GM12878 (cell line): ENCODE measurements at regions not wholly inside any gene's neighbourhood (a gene's known extent, or its start where the extent isn't known, plus 50 kb on each side); places are given as distances from the start of the nearest gene placed in this dataset.

Experiments used
- ATAC-seq: fragments of 200-7000 bp; cut with Tn5 transposase; 3 replicates; pipeline ENCODE4 v1.9.1; 2020; ENCODE audit warnings: mild to moderate bottlenecking, moderate library complexity
- BruUV-seq: library from RNA; stranded (reverse); fragments of 400-500 nt; replicated peaks from 2 replicates; lab custom pipeline; 2021; lab: Mats Ljungman, UMichigan
- CTCF ChIA-PET: fragments of 300-600 bp; sonication (Branson Sonifier 250); formaldehyde crosslinking; extraction: SDS; loops from one replicate; lab custom pipeline; 2021; ENCODE audit warnings: inconsistent platforms; lab: Yijun Ruan, JAX
- POLR2A ChIA-PET: fragments of 350-600 bp; formaldehyde crosslinking; extraction: SDS; loops from one replicate; lab custom pipeline; 2021; ENCODE audit warnings: inconsistent platforms; lab: Charles Lee
- RAD21 ChIA-PET: fragments of 300-600 bp; sonication (Branson Sonifier 250); formaldehyde crosslinking; loops from one replicate; lab custom pipeline; 2023; ENCODE audit warnings: antibody characterized with exemption; ENCODE audit not compliant: unreplicated experiment; lab: Charles Lee
- SMC1A ChIA-PET: fragments of 300-600 bp; sonication (Branson Sonifier 250); formaldehyde crosslinking; loops from one replicate; lab custom pipeline; 2023; ENCODE audit not compliant: unreplicated experiment, uncharacterized antibody; lab: Charles Lee
- DNase-seq: peaks from one replicate; pipeline ENCODE4 v3.0.0-alpha.2; 2011; ENCODE audit warnings: low read depth, low spot score
- FAIRE-seq: peaks from 3 replicates; lab custom pipeline; 2011; peaks lifted over from hg19 to GRCh38; lab: Jason Lieb, UNC
- H2AFZ ChIP-seq: 2 replicates; pipeline ENCODE4 v1.6.0; 2011; ENCODE audit warnings: low read depth, low read length, control low read depth; ENCODE audit not compliant: control insufficient read depth
- H3K27ac ChIP-seq: 2 replicates; pipeline ENCODE4 v1.5.1; 2011; ENCODE audit warnings: control low read depth; ENCODE audit not compliant: control insufficient read depth, insufficient read depth
- H3K27me3 ChIP-seq, 2 experiments: replicated peaks in 1 of 2; 2 replicates each; pipeline versions ENCODE4 v1.6.0 to v1.6.1; 2011; ENCODE audit warnings: low read length in 1 of 2; ENCODE audit not compliant: control insufficient read depth in 2 of 2, insufficient read depth in 2 of 2
- H3K36me3 ChIP-seq, 2 experiments: 2 replicates each; pipeline ENCODE4 v1.5.1; 2011; ENCODE audit warnings: low read length in 1 of 2; ENCODE audit not compliant: control insufficient read depth in 2 of 2, insufficient read depth in 2 of 2
- H3K4me1 ChIP-seq: 2 replicates; pipeline ENCODE4 v1.6.1; 2011; ENCODE audit warnings: mild to moderate bottlenecking, low read length, moderate library complexity, mixed read lengths; ENCODE audit not compliant: control insufficient read depth, insufficient read depth
- H3K4me2 ChIP-seq: 2 replicates; pipeline ENCODE4 v1.6.0; 2011; ENCODE audit warnings: control low read depth; ENCODE audit not compliant: control insufficient read depth, insufficient read depth
- H3K4me3 ChIP-seq: fragments of 200-600 bp; sonication (generic); 2 replicates; pipeline ENCODE4 v1.5.1; 2016
- H3K79me2 ChIP-seq: 2 replicates; pipeline ENCODE4 v1.6.0; 2011; ENCODE audit warnings: low read length; ENCODE audit not compliant: control insufficient read depth, insufficient read depth
- H3K9ac ChIP-seq: 2 replicates; pipeline ENCODE4 v1.8.0; 2011; ENCODE audit warnings: low read length, control low read depth, mixed read lengths; ENCODE audit not compliant: control insufficient read depth, insufficient read depth
- H3K9me3 ChIP-seq: replicated peaks from 3 replicates; pipeline ENCODE4 v1.5.1; 2011; ENCODE audit warnings: mild to moderate bottlenecking, low read length; ENCODE audit not compliant: control insufficient read depth, insufficient read depth
- H4K20me1 ChIP-seq: 2 replicates; pipeline ENCODE4 v1.6.0; 2011; ENCODE audit not compliant: control insufficient read depth, insufficient read depth
- ASH2L ChIP-seq: fragments of 300-600, 200-600 bp; sonication (generic); IDR thresholded peaks from 2 replicates; pipeline ENCODE4 v1.6.1; 2017; ENCODE audit warnings: low read depth, mild to moderate bottlenecking, borderline replicate concordance
- HDAC2 ChIP-seq: fragments of 200-600 bp; sonication (generic); IDR thresholded peaks from 2 replicates; pipeline ENCODE4 v1.6.1; 2017
- IRF5 ChIP-seq: fragments of 450-650 bp; IDR thresholded peaks from 2 replicates; pipeline ENCODE4 v1.6.1; 2017; ENCODE audit warnings: borderline replicate concordance
- MEF2A ChIP-seq: IDR thresholded peaks from 2 replicates; pipeline ENCODE4 v1.6.1; 2011; ENCODE audit warnings: low read depth, mild to moderate bottlenecking, low read length, moderate library complexity; ENCODE audit not compliant: insufficient read depth
- RAD21 ChIP-seq: IDR thresholded peaks from 2 replicates; pipeline ENCODE4 v1.6.1; 2011; ENCODE audit warnings: mild to moderate bottlenecking, low read depth, low read length, moderate library complexity; ENCODE audit not compliant: insufficient read depth
- SIX5 ChIP-seq: IDR thresholded peaks from 2 replicates; pipeline ENCODE4 v1.6.1; 2011; ENCODE audit warnings: mild to moderate bottlenecking, low read depth, low read length, moderate library complexity; ENCODE audit not compliant: severe bottlenecking
- SMAD1 ChIP-seq: fragments of 450-650 bp; IDR thresholded peaks from 2 replicates; pipeline ENCODE4 v1.6.1; 2018; ENCODE audit warnings: mild to moderate bottlenecking, low read depth; ENCODE audit not compliant: partially characterized antibody
- WGBS: methylation state at CpG from one replicate; pipeline ENCODE4 v1.1.6; 2016; ENCODE audit warnings: low lambda C conversion rate; ENCODE audit not compliant: insufficient replicate concordance, insufficient coverage; ENCODE audit errors: missing lambda C conversion rate; 5-methylcytosine and 5-hydroxymethylcytosine counted together
- in situ Hi-C: fragments of 300-500 bp; cut with MboI; formaldehyde crosslinking; loops from 9 replicates; pipeline ENCODE4 v1.14.3; 2018; ENCODE audit warnings: mixed read lengths
- intact Hi-C: fragments of 100-400 bp; cut with micrococcal nuclease; formaldehyde crosslinking; loops from one replicate; pipeline ENCODE4 v1.14.2; 2022; ENCODE audit not compliant: unreplicated experiment
- TF ChIP-seq, protein P1 (sequence below): IDR thresholded peaks from 2 replicates; pipeline ENCODE4 v1.6.1; 2011; ENCODE audit warnings: borderline replicate concordance, low read depth, mild to moderate bottlenecking, moderate library complexity, mixed read lengths, low read length; ENCODE audit not compliant: insufficient read depth; ENCODE audit errors: extremely low read length

DNA sequence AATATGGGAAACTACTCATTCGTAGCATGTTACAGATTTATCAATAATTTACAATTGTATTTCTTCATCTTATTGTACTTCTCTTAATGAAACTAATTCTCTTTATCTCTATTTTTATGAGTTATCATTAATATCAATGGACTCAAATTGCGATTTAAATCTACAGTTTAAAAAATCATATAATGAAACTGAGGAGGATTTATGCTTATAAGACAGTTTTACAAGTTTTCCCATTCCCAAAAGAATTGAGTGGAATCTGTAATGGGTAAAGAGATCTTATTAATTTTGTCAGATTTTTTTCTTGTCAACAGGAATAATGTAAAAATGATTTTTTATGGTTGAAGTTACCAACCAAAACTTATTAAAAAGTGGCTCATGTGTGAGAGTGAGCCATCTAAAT lies 468.0 kb downstream of the METTL4 start:
- no TSS peak for BruUV-seq
- TF ChIP-seq, protein P1, sequence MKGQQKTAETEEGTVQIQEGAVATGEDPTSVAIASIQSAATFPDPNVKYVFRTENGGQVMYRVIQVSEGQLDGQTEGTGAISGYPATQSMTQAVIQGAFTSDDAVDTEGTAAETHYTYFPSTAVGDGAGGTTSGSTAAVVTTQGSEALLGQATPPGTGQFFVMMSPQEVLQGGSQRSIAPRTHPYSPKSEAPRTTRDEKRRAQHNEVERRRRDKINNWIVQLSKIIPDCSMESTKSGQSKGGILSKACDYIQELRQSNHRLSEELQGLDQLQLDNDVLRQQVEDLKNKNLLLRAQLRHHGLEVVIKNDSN = no peak
- TF ChIP-seq RAD21 (no peak), SIX5 (no peak), SMAD1 (no peak), IRF5 (no peak), ASH2L (no peak), HDAC2 (no peak), MEF2A (no peak)

More for the DNA sequence above, 468.0 kb downstream of the METTL4 start:
- CTCF ChIA-PET = interaction anchor here (4.5 to 5.7 kb wide), 3 partner anchors 10 to 444 kb away, joined by 37 to 124 read pairs (median 69); no protein-coding TSS in a partner anchor
- SMC1A ChIA-PET = interaction anchor here (1.5 to 5.1 kb wide), 3 partner anchors 24 to 442 kb away, joined by 3 to 112 read pairs (median 4); no protein-coding TSS in a partner anchor
- Histone ChIP-seq H3K27me3 (no peaks in the 10 kb centered on the region), H3K79me2 (no peaks in the 10 kb centered on the region), H3K4me1 (no peaks in the 10 kb centered on the region), H4K20me1 (no peaks in the 10 kb centered on the region), H3K4me3 (no peak overlapping the region), H3K9me3 (no peaks in the 10 kb centered on the region), H3K27ac (no peak overlapping the region), H3K4me2 (no peak overlapping the region), H3K9ac (no peak overlapping the region), H2AFZ (no peak overlapping the region), H3K36me3 (no peaks in the 10 kb centered on the region)
- DNase-seq (no peak), ATAC-seq (no peak), FAIRE-seq (no peak)
- intact Hi-C loops = loop anchor here (5.0 to 10.0 kb wide), 2 partner anchors 129 to 232 kb away; no protein-coding TSS in a partner anchor
- POLR2A ChIA-PET = no interaction called here
- in situ Hi-C loops = no loop called here
- WGBS = 21% methylated on average over 2 of the region's 2 CpGs
- RAD21 ChIA-PET = interaction anchor here (4.4 kb wide), 1 partner anchor 439 kb away, joined by 69 read pairs; no protein-coding TSS in a partner anchor
